Cardiac muscle cell (in vitro differentiated cells and primary cell): ENCODE measurements at regions not wholly inside any gene's neighbourhood (a gene's known extent, or its start where the extent isn't known, plus 50 kb on each side); places are given as distances from the start of the nearest gene placed in this dataset.

Source experiments
- DNase-seq, 2 donors: peaks; one replicate each; pipeline versions ENCODE4 v3.0.0 to v3.0.0-alpha.2; 2010 to 2017; ENCODE audit warnings: low read depth in 1 of 2, low spot score in 1 of 2
- H3K27ac ChIP-seq: fragments of 200-600 bp; sonication (generic); 2 replicates; pipeline ENCODE4 v1.5.1; 2016
- H3K27me3 ChIP-seq: fragments of 200-600 bp; sonication (generic); 2 replicates; pipeline ENCODE4 v1.6.0; 2016; ENCODE audit warnings: control low read depth
- H3K36me3 ChIP-seq: fragments of 200-600 bp; sonication (generic); 2 replicates; pipeline ENCODE4 v1.5.1; 2016; ENCODE audit warnings: control low read depth
- H3K4me1 ChIP-seq: fragments of 200-600 bp; sonication (generic); 2 replicates; pipeline ENCODE4 v1.8.1; 2017; ENCODE audit warnings: low read depth, mild to moderate bottlenecking, mixed run types
- H3K4me3 ChIP-seq: fragments of 200-600 bp; sonication (generic); 2 replicates; pipeline ENCODE4 v1.5.1; 2016; ENCODE audit warnings: mild to moderate bottlenecking
- H3K9me3 ChIP-seq: fragments of 200-600 bp; sonication (generic); 2 replicates; pipeline ENCODE4 v1.5.1; 2017; ENCODE audit warnings: low read depth, mild to moderate bottlenecking, control low read depth
- CTCF ChIP-seq: IDR thresholded peaks from 2 replicates; pipeline ENCODE4 v1.5.1; 2012; ENCODE audit warnings: low read depth, mild to moderate bottlenecking, low read length

- H3K4me1 ChIP-seq, result peaks cover 5% of the 10 kb centered on the region
- DNase-seq, result peak in 1 of 2 donors; percentile 54
- no peaks in the 10 kb centered on the region for H3K27me3 ChIP-seq
- H3K9me3 ChIP-seq, result no peaks in the 10 kb centered on the region
- H3K27ac ChIP-seq, result no peak overlapping the region
- no peak for TF ChIP-seq CTCF
- no peaks in the 10 kb centered on the region for H3K36me3 ChIP-seq
- H3K4me3 ChIP-seq, result no peak overlapping the region
Observed at GRCh38 chr14:44785096-44785495, 176.7 kb downstream of the KLHL28 start.

GRCh38 chr14:44783901-44784300 lies 177.8 kb downstream of the KLHL28 start:
- Histone ChIP-seq H3K9me3 (no peaks in the 10 kb centered on the region), H3K4me3 (no peak overlapping the region), H3K27me3 (no peaks in the 10 kb centered on the region), H3K36me3 (no peaks in the 10 kb centered on the region), H3K4me1 (peaks cover 5% of the 10 kb centered on the region), H3K27ac (no peak overlapping the region)
- no peak for DNase-seq
- TF ChIP-seq CTCF, result no peak

- Histone ChIP-seq H3K27me3 (no peaks in the 10 kb centered on the region), H3K27ac (no peak overlapping the region), H3K4me3 (no peak overlapping the region), H3K36me3 (no peaks in the 10 kb centered on the region), H3K4me1 (peaks cover 5% of the 10 kb centered on the region), H3K9me3 (no peaks in the 10 kb centered on the region)
- no peak for TF ChIP-seq CTCF
- DNase-seq, result peak in 1 of 2 donors; percentile 87
Observed at GRCh38 chr14:44782775-44783238, 178.9 kb downstream of the KLHL28 start.

GRCh38 chr14:44780989-44781388 lies 180.8 kb downstream of the KLHL28 start:
- Histone ChIP-seq H3K4me1 (peaks cover 5% of the 10 kb centered on the region), H3K27ac (no peak overlapping the region), H3K9me3 (no peaks in the 10 kb centered on the region), H3K27me3 (no peaks in the 10 kb centered on the region), H3K4me3 (no peak overlapping the region), H3K36me3 (no peaks in the 10 kb centered on the region)
- DNase-seq, result no peak
- TF ChIP-seq CTCF, result no peak

GRCh38 chr14:44778604-44779003 lies 183.1 kb downstream of the KLHL28 start:
- H3K9me3 ChIP-seq, result no peaks in the 10 kb centered on the region
- no peak overlapping the region for H3K27ac ChIP-seq
- H3K27me3 ChIP-seq, result no peaks in the 10 kb centered on the region
- no peaks in the 10 kb centered on the region for H3K36me3 ChIP-seq
- H3K4me3 ChIP-seq, result no peak overlapping the region
- TF ChIP-seq CTCF, result no peak
- DNase-seq, result peak in 1 of 2 donors; percentile 92
- H3K4me1 ChIP-seq, result peaks cover 5% of the 10 kb centered on the region

GRCh38 chr14:44777584-44777983 lies 184.2 kb downstream of the KLHL28 start:
- TF ChIP-seq CTCF, result no peak
- Histone ChIP-seq H3K27me3 (no peaks in the 10 kb centered on the region), H3K36me3 (no peaks in the 10 kb centered on the region), H3K27ac (no peak overlapping the region), H3K4me3 (no peak overlapping the region), H3K9me3 (no peaks in the 10 kb centered on the region), H3K4me1 (peaks cover 5% of the 10 kb centered on the region)
- no peak for DNase-seq
